GM10266 (cell line): ENCODE measurements at regions not wholly inside any gene's neighbourhood (a gene's known extent, or its start where the extent isn't known, plus 50 kb on each side); places are given as distances from the start of the nearest gene placed in this dataset.

Experiments used
- DNase-seq: peaks from one replicate; pipeline ENCODE4 v3.0.0; 2012; ENCODE audit errors: extremely low spot score
- TF ChIP-seq, protein P1 (sequence below): IDR thresholded peaks from 2 replicates; pipeline ENCODE4 v1.5.1; 2012; ENCODE audit warnings: mild to moderate bottlenecking, low read depth; ENCODE audit not compliant: control insufficient read depth, insufficient read depth; ENCODE audit errors: missing control alignments

DNA sequence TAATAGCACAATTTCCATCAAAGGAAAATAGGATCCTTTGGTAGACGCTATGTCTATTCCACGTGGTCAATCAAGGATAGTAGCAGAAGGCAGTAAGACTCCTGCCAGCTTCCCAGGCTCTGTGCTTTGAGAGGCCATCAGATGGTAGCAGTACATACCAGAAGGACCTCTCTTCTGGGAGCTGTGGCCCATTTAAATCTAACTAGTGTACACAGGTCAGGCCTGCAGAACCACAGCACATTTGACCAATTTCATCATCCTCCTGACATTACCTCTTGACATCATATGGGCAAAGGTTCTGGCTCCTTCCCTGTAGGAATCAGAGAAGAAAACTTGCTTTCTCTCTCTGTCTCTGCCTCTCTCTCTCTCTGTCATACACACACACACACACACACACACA is 229.6 kb upstream of the HTR2A start:
- no peak for DNase-seq
- TF ChIP-seq, protein P1, sequence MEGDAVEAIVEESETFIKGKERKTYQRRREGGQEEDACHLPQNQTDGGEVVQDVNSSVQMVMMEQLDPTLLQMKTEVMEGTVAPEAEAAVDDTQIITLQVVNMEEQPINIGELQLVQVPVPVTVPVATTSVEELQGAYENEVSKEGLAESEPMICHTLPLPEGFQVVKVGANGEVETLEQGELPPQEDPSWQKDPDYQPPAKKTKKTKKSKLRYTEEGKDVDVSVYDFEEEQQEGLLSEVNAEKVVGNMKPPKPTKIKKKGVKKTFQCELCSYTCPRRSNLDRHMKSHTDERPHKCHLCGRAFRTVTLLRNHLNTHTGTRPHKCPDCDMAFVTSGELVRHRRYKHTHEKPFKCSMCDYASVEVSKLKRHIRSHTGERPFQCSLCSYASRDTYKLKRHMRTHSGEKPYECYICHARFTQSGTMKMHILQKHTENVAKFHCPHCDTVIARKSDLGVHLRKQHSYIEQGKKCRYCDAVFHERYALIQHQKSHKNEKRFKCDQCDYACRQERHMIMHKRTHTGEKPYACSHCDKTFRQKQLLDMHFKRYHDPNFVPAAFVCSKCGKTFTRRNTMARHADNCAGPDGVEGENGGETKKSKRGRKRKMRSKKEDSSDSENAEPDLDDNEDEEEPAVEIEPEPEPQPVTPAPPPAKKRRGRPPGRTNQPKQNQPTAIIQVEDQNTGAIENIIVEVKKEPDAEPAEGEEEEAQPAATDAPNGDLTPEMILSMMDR, result no peak

GRCh38 chr13:47121092-47121763 is 224.4 kb upstream of the HTR2A start:
- TF ChIP-seq, protein P1, result no peak
- no peak for DNase-seq

GRCh38 chr13:47120282-47120681 is 223.4 kb upstream of the HTR2A start:
- TF ChIP-seq, protein P1, result no peak
- no peak for DNase-seq

DNA sequence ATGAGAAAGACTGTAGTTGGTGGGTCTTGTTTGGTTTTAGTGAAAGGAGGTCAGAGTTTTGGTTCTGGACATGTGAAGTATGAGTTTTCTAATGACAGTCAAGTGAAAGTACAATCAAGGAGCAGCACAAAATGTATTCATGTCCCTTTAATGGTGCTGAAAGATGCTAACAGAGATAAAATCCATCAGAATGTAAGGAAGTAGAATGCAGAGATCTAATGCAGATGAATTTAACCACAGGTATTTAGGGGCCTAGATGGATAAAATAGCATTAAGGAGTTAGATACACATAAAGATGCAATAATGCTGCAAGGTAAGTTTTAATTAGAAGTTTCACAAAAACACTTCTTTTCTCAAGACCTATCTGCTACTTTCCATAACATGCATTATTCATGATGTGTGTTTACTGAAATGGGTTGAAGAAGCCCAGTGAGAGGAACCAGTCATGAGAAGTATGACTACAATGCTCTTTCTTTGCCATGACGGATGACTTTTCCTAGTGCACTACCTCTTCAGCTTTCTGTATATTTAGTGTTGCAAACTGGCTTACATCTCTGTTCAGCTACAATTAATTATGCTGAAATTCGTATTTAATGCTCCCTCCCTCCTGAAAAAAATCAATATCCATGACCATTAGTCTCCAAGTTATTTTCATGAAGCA is 222.9 kb upstream of the HTR2A start:
- TF ChIP-seq, protein P1, result no peak
- no peak for DNase-seq

- DNase-seq, result no peak
- TF ChIP-seq, protein P1, result no peak
Observed at GRCh38 chr13:47117268-47117667, 220.4 kb upstream of the HTR2A start.

GRCh38 chr13:47114030-47114429 is 217.2 kb upstream of the HTR2A start:
- no peak for DNase-seq
- TF ChIP-seq, protein P1, result no peak

DNA sequence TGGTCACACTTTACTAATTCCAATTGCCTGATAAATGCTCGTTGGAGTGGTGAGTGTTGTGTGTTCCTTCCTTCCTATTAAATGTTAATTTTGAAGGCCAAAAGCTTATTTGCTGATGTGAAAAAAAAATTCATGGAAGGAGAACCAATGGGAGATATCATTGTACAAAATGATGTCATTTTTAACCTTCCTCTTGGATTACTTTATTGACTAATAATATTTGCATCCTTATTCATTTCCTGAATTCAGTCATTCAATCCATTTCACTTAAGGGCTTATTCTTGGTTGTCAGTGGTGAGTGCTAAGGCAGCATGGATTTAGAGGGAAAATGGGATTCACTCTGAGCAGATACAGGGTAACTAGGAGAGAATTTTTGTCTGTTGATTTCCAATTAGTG is 216.0 kb upstream of the HTR2A start:
- DNase-seq, result no peak

More for the DNA sequence above, 216.0 kb upstream of the HTR2A start:
- TF ChIP-seq, protein P1, result no peak
